ENCODE measurements at regions not wholly inside any gene's neighbourhood (a gene's known extent, or its start where the extent isn't known, plus 50 kb on each side); places are given as distances from the start of the nearest gene placed in this dataset.

DNA sequence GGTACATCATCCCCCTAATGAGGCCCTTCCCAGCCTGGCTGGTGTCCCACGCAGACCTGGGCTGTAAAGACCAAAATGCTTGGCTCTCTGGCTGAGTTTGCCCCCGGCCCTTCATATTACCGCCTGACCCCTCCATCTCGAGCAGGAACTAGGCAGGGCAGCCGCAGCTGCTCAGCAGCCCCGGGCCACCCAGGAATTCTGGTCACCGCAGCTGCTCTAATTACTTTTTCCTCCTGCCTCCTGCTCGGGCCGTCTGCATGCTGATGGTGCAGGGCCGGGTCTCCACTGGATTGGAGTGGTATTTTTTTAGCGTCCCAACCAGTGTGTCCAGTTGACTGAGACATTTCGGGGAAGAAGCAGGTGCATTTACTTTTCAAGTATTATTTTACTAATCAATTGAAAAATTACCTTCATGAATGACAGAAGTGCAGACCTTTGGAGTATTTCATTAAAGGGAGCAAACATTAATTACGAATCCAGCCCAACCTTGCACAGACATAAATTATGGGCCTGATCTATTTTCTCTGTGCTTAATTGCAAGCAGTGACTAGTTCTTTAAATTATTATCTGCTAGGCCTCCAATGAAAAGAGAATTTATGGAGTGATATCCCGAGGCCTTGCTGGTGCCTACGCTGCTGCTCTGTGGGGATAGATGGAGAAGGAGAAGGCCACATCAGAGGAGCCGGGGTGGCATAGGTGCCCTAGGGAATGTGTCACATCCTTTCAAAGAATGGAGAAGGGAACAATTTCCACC, 176.2 kb downstream of the CYLD start:
- Mint-ChIP-seq H3K27ac (ENCODE audit: unreplicated experiment) (no peak overlapping the region), H3K27me3 (ENCODE audit: unreplicated experiment) (no peaks in the 10 kb centered on the region), H3K4me3 (ENCODE audit: unreplicated experiment) (no peak overlapping the region), H3K4me1 (ENCODE audit: unreplicated experiment) (no peaks in the 10 kb centered on the region), H3K36me3 (ENCODE audit: unreplicated experiment) (no peaks in the 10 kb centered on the region), H3K9me3 (ENCODE audit: unreplicated experiment) (peaks cover 9% of the 10 kb centered on the region)
- TF ChIP-seq, protein P1, sequence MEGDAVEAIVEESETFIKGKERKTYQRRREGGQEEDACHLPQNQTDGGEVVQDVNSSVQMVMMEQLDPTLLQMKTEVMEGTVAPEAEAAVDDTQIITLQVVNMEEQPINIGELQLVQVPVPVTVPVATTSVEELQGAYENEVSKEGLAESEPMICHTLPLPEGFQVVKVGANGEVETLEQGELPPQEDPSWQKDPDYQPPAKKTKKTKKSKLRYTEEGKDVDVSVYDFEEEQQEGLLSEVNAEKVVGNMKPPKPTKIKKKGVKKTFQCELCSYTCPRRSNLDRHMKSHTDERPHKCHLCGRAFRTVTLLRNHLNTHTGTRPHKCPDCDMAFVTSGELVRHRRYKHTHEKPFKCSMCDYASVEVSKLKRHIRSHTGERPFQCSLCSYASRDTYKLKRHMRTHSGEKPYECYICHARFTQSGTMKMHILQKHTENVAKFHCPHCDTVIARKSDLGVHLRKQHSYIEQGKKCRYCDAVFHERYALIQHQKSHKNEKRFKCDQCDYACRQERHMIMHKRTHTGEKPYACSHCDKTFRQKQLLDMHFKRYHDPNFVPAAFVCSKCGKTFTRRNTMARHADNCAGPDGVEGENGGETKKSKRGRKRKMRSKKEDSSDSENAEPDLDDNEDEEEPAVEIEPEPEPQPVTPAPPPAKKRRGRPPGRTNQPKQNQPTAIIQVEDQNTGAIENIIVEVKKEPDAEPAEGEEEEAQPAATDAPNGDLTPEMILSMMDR (IDR thresholded peaks at IDR 0.05) = no peak
- no peak for DNase-seq (ENCODE audit: extremely low spot score, unreplicated experiment)

DNA sequence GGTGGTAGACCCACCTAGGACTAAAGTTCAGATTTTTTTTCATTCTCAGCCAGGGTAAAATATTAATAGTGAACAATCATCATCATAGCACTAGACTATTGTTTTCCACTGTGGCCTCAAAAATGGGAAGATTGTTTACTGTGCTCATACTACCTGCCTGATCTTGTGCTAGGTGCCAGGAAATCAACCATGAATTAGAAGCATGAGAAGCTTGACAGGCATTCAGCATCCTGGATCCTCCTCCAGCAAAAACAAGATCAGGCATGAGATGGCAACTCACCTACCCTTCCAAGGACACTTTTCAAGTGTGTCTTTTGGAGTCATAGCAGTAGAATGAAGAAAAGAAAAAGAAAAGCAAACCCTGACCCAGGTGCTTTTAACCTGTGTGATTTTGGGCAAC, 174.2 kb downstream of the CYLD start:
- H3K27ac Mint-ChIP-seq (ENCODE audit: unreplicated experiment) = no peak overlapping the region

DNA sequence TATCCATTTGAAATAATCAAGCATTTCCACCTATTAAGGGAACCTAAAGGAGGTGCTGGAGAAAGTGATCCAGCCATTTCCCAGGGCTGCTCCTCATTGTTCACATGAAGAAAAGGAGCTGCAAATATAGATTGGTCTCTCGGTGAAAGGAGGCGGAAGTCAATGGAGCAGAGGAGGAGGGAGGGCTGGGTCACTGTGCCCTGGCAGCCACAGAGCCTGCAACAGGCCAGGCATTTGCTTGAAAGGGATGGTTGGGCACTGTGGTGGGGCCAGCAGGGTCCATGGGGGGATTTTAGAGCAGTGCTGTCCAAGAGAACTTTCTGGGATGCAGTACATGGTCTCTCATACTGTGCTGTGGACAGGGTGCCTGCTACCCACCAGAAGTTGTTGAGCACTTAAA, 173.2 kb downstream of the CYLD start:
- no peaks in the 10 kb centered on the region for H3K4me1 Mint-ChIP-seq (ENCODE audit: unreplicated experiment)
- H3K9me3 Mint-ChIP-seq (ENCODE audit: unreplicated experiment) = peaks cover 6% of the 10 kb centered on the region
- no peak overlapping the region for H3K4me3 Mint-ChIP-seq (ENCODE audit: unreplicated experiment)
- no peaks in the 10 kb centered on the region for H3K36me3 Mint-ChIP-seq (ENCODE audit: unreplicated experiment)
- TF ChIP-seq, protein P1 (IDR thresholded peaks at IDR 0.05) = no peak
- H3K27me3 Mint-ChIP-seq (ENCODE audit: unreplicated experiment) = no peaks in the 10 kb centered on the region
- DNase-seq (ENCODE audit: extremely low spot score, unreplicated experiment) = no peak
- H3K27ac Mint-ChIP-seq (ENCODE audit: unreplicated experiment) = no peak overlapping the region

More for the DNA sequence above, 174.2 kb downstream of the CYLD start:
- H3K9me3 Mint-ChIP-seq (ENCODE audit: unreplicated experiment) = peaks cover 6% of the 10 kb centered on the region
- no peaks in the 10 kb centered on the region for H3K27me3 Mint-ChIP-seq (ENCODE audit: unreplicated experiment)
- no peak for DNase-seq (ENCODE audit: extremely low spot score, unreplicated experiment)
- TF ChIP-seq, protein P1 (IDR thresholded peaks at IDR 0.05) = no peak
- no peak overlapping the region for H3K4me3 Mint-ChIP-seq (ENCODE audit: unreplicated experiment)
- H3K36me3 Mint-ChIP-seq (ENCODE audit: unreplicated experiment) = no peaks in the 10 kb centered on the region
- H3K4me1 Mint-ChIP-seq (ENCODE audit: unreplicated experiment) = no peaks in the 10 kb centered on the region

DNA sequence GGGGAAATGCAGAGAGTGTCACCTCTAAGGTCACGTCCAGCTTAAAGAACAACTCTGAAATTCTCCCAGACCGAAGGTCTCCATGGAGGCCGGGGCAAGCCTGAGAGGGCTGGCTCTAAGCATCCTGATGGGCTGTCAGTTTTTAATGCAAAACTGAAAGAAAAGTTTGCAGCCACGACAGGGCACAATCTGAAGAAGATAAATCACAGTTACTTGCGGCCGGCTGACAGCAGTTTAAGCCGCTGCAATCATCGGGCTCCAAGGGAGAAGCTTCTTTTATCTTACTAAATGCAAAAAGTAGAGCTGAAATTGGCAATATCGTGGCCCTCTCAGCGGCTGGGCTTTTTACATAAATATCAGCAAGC, 168.8 kb downstream of the CYLD start:
- Mint-ChIP-seq H3K4me1 (ENCODE audit: unreplicated experiment) (no peaks in the 10 kb centered on the region), H3K9me3 (ENCODE audit: unreplicated experiment) (no peaks in the 10 kb centered on the region), H3K27me3 (ENCODE audit: unreplicated experiment) (no peaks in the 10 kb centered on the region), H3K36me3 (ENCODE audit: unreplicated experiment) (no peaks in the 10 kb centered on the region), H3K4me3 (ENCODE audit: unreplicated experiment) (no peak overlapping the region), H3K27ac (ENCODE audit: unreplicated experiment) (no peak overlapping the region)
- no peak for DNase-seq (ENCODE audit: extremely low spot score, unreplicated experiment)
- TF ChIP-seq, protein P1 (IDR thresholded peaks at IDR 0.05) = no peak

DNA sequence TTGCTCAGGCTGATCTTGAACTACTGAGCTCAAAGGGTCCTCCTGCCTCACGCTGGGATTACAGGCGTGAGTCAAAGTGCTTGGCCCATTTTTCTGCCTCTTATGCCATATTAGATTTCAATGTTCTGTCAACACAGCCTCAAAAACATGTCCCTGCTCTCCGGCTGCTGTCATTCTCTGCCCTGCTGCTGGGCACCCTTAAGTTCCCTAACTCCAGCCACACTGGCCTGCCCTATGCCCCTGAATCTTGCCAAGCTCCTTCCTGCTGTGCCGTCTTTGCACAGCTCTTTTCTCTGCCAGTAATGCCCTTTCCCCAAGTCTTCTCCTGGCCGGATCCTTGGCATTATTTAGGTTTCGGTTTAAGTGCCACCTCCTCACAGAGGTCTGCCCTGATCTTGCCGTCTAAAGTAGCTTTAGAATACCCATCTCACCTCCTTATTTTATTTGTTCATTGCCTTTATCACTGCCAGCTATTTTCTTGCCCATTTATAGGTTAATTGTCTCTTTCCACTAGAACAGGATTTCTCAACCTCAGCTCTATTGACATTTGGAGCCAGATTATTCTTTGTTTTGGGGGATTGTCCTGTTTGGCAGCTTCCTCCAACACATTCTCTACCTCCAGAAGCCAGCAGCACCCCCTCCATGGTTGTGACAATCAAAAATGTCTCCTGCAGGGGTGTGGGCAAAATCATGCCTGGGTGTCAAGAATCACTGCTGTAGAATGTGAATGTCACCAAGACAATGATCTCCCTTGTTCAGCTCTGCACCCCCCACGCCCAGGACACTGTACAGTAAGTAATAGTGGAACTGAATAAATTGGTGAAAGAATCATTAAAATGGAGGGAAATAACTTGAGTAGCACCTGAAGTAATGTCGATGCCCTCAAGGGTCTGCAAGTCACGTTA, 168.2 kb downstream of the CYLD start:
- Mint-ChIP-seq H3K4me1 (ENCODE audit: unreplicated experiment) (no peaks in the 10 kb centered on the region), H3K9me3 (ENCODE audit: unreplicated experiment) (no peaks in the 10 kb centered on the region), H3K27ac (ENCODE audit: unreplicated experiment) (no peak overlapping the region), H3K27me3 (ENCODE audit: unreplicated experiment) (no peaks in the 10 kb centered on the region), H3K4me3 (ENCODE audit: unreplicated experiment) (no peak overlapping the region), H3K36me3 (ENCODE audit: unreplicated experiment) (no peaks in the 10 kb centered on the region)
- TF ChIP-seq, protein P1 (IDR thresholded peaks at IDR 0.05) = no peak
- no peak for DNase-seq (ENCODE audit: extremely low spot score, unreplicated experiment)
